B cell (primary cell): ENCODE measurements at regions not wholly inside any gene's neighbourhood (a gene's known extent, or its start where the extent isn't known, plus 50 kb on each side); places are given as distances from the start of the nearest gene placed in this dataset.

Experiments used
- ATAC-seq: fragments of 200-7000 bp; cut with Tn5 transposase; one replicate; pipeline ENCODE4 v1.10.0; 2021; ENCODE audit warnings: low read depth, mild to moderate bottlenecking, moderate number of reproducible peaks, moderate library complexity
- CTCF ChIA-PET: fragments of 350-600 bp; sonication (Branson Sonifier 250); formaldehyde crosslinking; loops from one replicate; lab custom pipeline; 2021; ENCODE audit warnings: antibody characterized with exemption, inconsistent platforms; lab: Charles Lee
- POLR2A ChIA-PET: fragments of 350-600 bp; sonication (Branson Sonifier 250); formaldehyde crosslinking; loops from one replicate; lab custom pipeline; 2021; ENCODE audit warnings: antibody characterized with exemption; lab: Charles Lee
- DNase-seq: peaks from one replicate; pipeline ENCODE4 v3.0.0; 2013
- H2AFZ ChIP-seq: 2 replicates; pipeline ENCODE4 v1.6.1; 2012; ENCODE audit warnings: mild to moderate bottlenecking, low read depth, low read length; ENCODE audit not compliant: insufficient read depth, poor library complexity, severe bottlenecking
- H3K27ac ChIP-seq, 2 donors: 1 replicate in 1 of 2; 2 replicates in 1 of 2; pipeline ENCODE4 v1.5.1; 2012 to 2013; ENCODE audit warnings: low read length in 2 of 2, mild to moderate bottlenecking in 2 of 2, moderate library complexity in 1 of 2
- H3K27me3 ChIP-seq, 4 experiments: fragments of 200-600 bp in 1 of 4; sonication (generic) in 1 of 4; replicated peaks in 1 of 4; 1 replicate in 2 of 4; 2 replicates in 2 of 4; pipeline versions ENCODE4 v1.6.1 to v1.7.0; 2013 to 2016; ENCODE audit warnings: low read length in 3 of 4, mild to moderate bottlenecking in 2 of 4, mixed read lengths in 1 of 4, moderate library complexity in 1 of 4; ENCODE audit not compliant: insufficient read depth in 4 of 4, control insufficient read depth in 3 of 4; ENCODE audit errors: control extremely low read depth in 1 of 4
- H3K36me3 ChIP-seq, 2 experiments: replicated peaks in 1 of 2; 1 replicate in 1 of 2; 2 replicates in 1 of 2; pipeline versions ENCODE4 v1.6.1 to v1.7.1; 2013; ENCODE audit warnings: low read length in 1 of 2; ENCODE audit not compliant: insufficient read depth in 2 of 2, control insufficient read depth in 1 of 2; ENCODE audit errors: control extremely low read depth in 1 of 2, extremely low read depth in 1 of 2
- H3K4me1 ChIP-seq, 2 donors: fragments of 200-600 bp in 1 of 2; sonication (generic) in 1 of 2; 1 replicate in 1 of 2; 2 replicates in 1 of 2; pipeline versions ENCODE4 v1.5.1 to v1.6.1; 2013 to 2017; ENCODE audit warnings: low read length in 2 of 2; ENCODE audit not compliant: control insufficient read depth in 2 of 2, insufficient read depth in 2 of 2
- H3K4me2 ChIP-seq: replicated peaks from 2 replicates; pipeline ENCODE3; 2012; ENCODE audit warnings: mild to moderate bottlenecking, low read depth, low read length; ENCODE audit not compliant: poor library complexity, severe bottlenecking
- H3K4me3 ChIP-seq, 5 experiments: fragments of 200-600 bp in 1 of 5; sonication (generic) in 1 of 5; 1 replicate in 3 of 5; 2 replicates in 2 of 5; pipeline versions ENCODE4 v1.5.1 to v1.7.0; 2011 to 2016; ENCODE audit warnings: low read length in 4 of 5, mild to moderate bottlenecking in 4 of 5, low read depth in 2 of 5, control low read depth in 1 of 5, moderate library complexity in 1 of 5; ENCODE audit not compliant: insufficient read depth in 1 of 5; ENCODE audit errors: control extremely low read depth in 1 of 5, extremely low read depth in 1 of 5
- H3K79me2 ChIP-seq: fragments of 200-600 bp; sonication (generic); one replicate; pipeline ENCODE4 v1.6.0; 2016; ENCODE audit warnings: low read length; ENCODE audit not compliant: control insufficient read depth, insufficient read depth
- H3K9ac ChIP-seq: fragments of 200-600 bp; sonication (generic); 2 replicates; pipeline ENCODE4 v1.6.1; 2017; ENCODE audit warnings: mild to moderate bottlenecking, low read length, moderate library complexity
- H3K9me3 ChIP-seq, 3 donors: one replicate each; pipeline versions ENCODE4 v1.6.1 to v1.7.1; 2013; ENCODE audit warnings: low read length in 2 of 3; ENCODE audit not compliant: control insufficient read depth in 2 of 3, insufficient read depth in 1 of 3; ENCODE audit errors: control extremely low read depth in 1 of 3
- H4K20me1 ChIP-seq: 2 replicates; pipeline ENCODE4 v1.6.0; 2012; ENCODE audit warnings: mild to moderate bottlenecking, low read length; ENCODE audit not compliant: insufficient read depth, control insufficient read depth, poor library complexity, severe bottlenecking
- H3K27ac Mint-ChIP-seq: one replicate; pipeline ENCODE4 v1.8.0; 2021; ENCODE audit warnings: mixed read lengths
- H3K27me3 Mint-ChIP-seq: one replicate; pipeline ENCODE4 v1.8.0; 2021; ENCODE audit warnings: mixed read lengths
- H3K4me1 Mint-ChIP-seq: one replicate; pipeline ENCODE4 v1.8.0; 2021; ENCODE audit warnings: mixed read lengths
- H3K4me3 Mint-ChIP-seq: one replicate; pipeline ENCODE4 v1.8.0; 2021; ENCODE audit warnings: mixed read lengths
- H3K9me3 Mint-ChIP-seq: one replicate; pipeline ENCODE4 v1.8.0; 2022; ENCODE audit warnings: mixed read lengths; ENCODE audit not compliant: insufficient read depth
- EZH2 ChIP-seq: IDR thresholded peaks from 2 replicates; pipeline ENCODE4 v1.6.1; 2012; ENCODE audit warnings: borderline replicate concordance, low read depth, mild to moderate bottlenecking, moderate library complexity, low read length; ENCODE audit not compliant: insufficient read depth, poor library complexity, severe bottlenecking
- WGBS: methylation state at CpG from one replicate; pipeline ENCODE4 v1.1.5; 2013; ENCODE audit warnings: missing lambda C conversion rate; ENCODE audit not compliant: insufficient coverage; 5-methylcytosine and 5-hydroxymethylcytosine counted together
- intact Hi-C: fragments of 100-400 bp; cut with micrococcal nuclease; formaldehyde crosslinking; loops from one replicate; pipeline ENCODE4 v1.10.0; 2022
- TF ChIP-seq, protein P1 (sequence below): fragments of 200-600 bp; IDR thresholded peaks from one replicate; pipeline ENCODE4 v1.8.0; 2022; ENCODE audit warnings: antibody characterized with exemption, mild to moderate bottlenecking

DNA sequence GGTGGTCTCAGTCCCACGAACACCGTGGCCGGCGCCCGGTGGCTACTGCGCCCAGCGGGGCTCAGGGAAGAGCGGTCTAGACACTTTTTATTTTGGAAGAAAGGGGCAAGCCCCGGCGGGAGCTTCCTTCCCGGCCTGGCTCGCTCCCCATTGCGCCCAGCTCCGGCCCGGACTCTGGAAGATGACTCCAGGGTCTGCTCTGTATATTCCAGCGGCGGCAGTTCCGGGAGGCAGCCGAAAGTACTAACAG lies 225.1 kb upstream of the CRY1 start:
- 2% methylated on average over 19 of the region's 19 CpGs for WGBS
- Mint-ChIP-seq H3K4me1 (peaks cover 33% of the 10 kb centered on the region), H3K27me3 (peaks cover 66% of the 10 kb centered on the region), H3K4me3 (peak overlapping the region; percentile 62), H3K27ac (no peak overlapping the region), H3K9me3 (no peaks in the 10 kb centered on the region)
- peaks cover 0 to 9% (median 0%) of the 10 kb centered on the region in 3 donors for H3K9me3 ChIP-seq
- no peak overlapping the region for H3K27ac ChIP-seq
- H3K4me3 ChIP-seq, result peak overlapping the region in 4 of 5 experiments; percentile 34 to 46 (median 45)
- ATAC-seq, result no peak
- H3K4me2 ChIP-seq, result peak overlapping the region; percentile 86
- no peak for DNase-seq
- TF ChIP-seq, protein P1, sequence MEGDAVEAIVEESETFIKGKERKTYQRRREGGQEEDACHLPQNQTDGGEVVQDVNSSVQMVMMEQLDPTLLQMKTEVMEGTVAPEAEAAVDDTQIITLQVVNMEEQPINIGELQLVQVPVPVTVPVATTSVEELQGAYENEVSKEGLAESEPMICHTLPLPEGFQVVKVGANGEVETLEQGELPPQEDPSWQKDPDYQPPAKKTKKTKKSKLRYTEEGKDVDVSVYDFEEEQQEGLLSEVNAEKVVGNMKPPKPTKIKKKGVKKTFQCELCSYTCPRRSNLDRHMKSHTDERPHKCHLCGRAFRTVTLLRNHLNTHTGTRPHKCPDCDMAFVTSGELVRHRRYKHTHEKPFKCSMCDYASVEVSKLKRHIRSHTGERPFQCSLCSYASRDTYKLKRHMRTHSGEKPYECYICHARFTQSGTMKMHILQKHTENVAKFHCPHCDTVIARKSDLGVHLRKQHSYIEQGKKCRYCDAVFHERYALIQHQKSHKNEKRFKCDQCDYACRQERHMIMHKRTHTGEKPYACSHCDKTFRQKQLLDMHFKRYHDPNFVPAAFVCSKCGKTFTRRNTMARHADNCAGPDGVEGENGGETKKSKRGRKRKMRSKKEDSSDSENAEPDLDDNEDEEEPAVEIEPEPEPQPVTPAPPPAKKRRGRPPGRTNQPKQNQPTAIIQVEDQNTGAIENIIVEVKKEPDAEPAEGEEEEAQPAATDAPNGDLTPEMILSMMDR, result no peak
- TF ChIP-seq EZH2, result no peak
- peak overlapping the region; percentile 50 for H3K9ac ChIP-seq
- no peaks in the 10 kb centered on the region for H3K79me2 ChIP-seq
- peaks cover 0 to 66% (median 42%) of the 10 kb centered on the region in 4 experiments for H3K27me3 ChIP-seq
- peak overlapping the region; percentile 47 for H2AFZ ChIP-seq
- H3K4me1 ChIP-seq, result peaks cover 43 to 52% of the 10 kb centered on the region in 2 donors
- H4K20me1 ChIP-seq, result no peaks in the 10 kb centered on the region
- CTCF ChIA-PET, result no interaction called here
- POLR2A ChIA-PET, result no interaction called here
- no peaks in the 10 kb centered on the region for H3K36me3 ChIP-seq
- intact Hi-C loops, result no loop called here

DNA sequence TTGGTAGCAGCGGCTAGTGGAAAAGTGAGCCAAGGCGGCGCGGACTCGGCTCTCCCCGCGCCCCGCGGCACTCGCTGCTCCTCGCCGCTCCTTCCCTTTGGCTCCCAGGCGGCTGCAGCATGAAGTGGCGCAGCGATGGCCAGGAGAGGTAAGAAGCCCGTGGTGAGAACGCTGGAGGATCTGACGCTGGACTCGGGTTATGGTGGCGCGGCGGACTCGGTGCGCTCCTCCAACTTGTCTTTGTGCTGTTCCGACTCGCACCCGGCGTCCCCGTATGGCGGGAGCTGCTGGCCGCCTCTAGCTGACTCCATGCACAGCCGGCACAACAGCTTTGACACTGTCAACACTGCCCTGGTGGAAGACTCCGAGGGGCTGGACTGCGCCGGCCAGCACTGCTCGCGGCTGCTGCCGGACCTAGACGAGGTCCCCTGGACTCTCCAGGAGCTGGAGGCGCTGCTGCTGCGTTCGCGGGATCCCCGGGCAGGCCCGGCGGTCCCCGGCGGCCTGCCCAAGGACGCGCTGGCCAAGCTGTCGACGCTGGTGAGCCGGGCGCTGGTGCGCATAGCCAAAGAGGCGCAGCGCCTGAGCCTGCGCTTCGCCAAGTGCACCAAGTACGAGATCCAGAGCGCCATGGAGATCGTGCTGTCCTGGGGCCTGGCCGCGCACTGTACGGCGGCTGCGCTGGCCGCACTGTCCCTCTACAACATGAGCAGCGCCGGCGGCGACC lies 225.6 kb upstream of the CRY1 start:
- Mint-ChIP-seq H3K9me3 (no peaks in the 10 kb centered on the region), H3K4me1 (peaks cover 33% of the 10 kb centered on the region), H3K4me3 (peak overlapping the region; percentile 62), H3K27ac (no peak overlapping the region), H3K27me3 (peaks cover 71% of the 10 kb centered on the region)
- H3K79me2 ChIP-seq, result no peaks in the 10 kb centered on the region
- H3K4me2 ChIP-seq, result peak overlapping the region; percentile 86
- 3% methylated on average over 72 of the region's 72 CpGs for WGBS
- H3K9ac ChIP-seq, result peak overlapping the region; percentile 50
- H3K4me1 ChIP-seq, result peaks cover 43 to 52% of the 10 kb centered on the region in 2 donors
- ATAC-seq, result no peak
- no peak overlapping the region for H3K27ac ChIP-seq
- H3K9me3 ChIP-seq, result peaks cover 0 to 9% (median 0%) of the 10 kb centered on the region in 3 donors
- ChIA-PET POLR2A (no interaction called here), CTCF (no interaction called here)
- peak overlapping the region in 4 of 5 experiments; percentile 34 to 46 (median 45) for H3K4me3 ChIP-seq
- H3K27me3 ChIP-seq, result peaks cover 0 to 71% (median 45%) of the 10 kb centered on the region in 4 experiments
- H3K36me3 ChIP-seq, result no peaks in the 10 kb centered on the region
- H2AFZ ChIP-seq, result peak overlapping the region; percentile 47
- no peak for TF ChIP-seq EZH2
- TF ChIP-seq, protein P1, result no peak
- DNase-seq, result no peak
- no peaks in the 10 kb centered on the region for H4K20me1 ChIP-seq
- intact Hi-C loops, result no loop called here
